ENCODE measurements at regions not wholly inside any gene's neighbourhood (a gene's known extent, or its start where the extent isn't known, plus 50 kb on each side); places are given as distances from the start of the nearest gene placed in this dataset.

- Histone ChIP-seq H3K4me1 (ENCODE audit: control insufficient read depth, insufficient read depth, low read length) (no peaks in the 10 kb centered on the region), H3K9ac (ENCODE audit: low read depth, low read length) (no peak overlapping the region), H3K4ac (ENCODE audit: low read depth, low read length) (no peak overlapping the region), H3K18ac (ENCODE audit: low read depth, low read length) (no peak overlapping the region), H4K5ac (ENCODE audit: low read depth, low read length) (no peak overlapping the region), H2BK120ac (ENCODE audit: low read depth, low read length) (no peak overlapping the region), H3K9me1 (ENCODE audit: insufficient read depth, low read length) (no peaks in the 10 kb centered on the region), H2BK15ac (ENCODE audit: low read depth, low read length) (no peak overlapping the region), H3K23ac (ENCODE audit: low read depth, low read length) (no peak overlapping the region), H2AK9ac (replicated peaks; ENCODE audit: low read depth, low read length, poor library complexity) (no peak overlapping the region), H3K56ac (ENCODE audit: extremely low read depth, insufficient read depth, low read length) (no peak overlapping the region), H3K14ac (replicated peaks; ENCODE audit: low read depth, low read length) (no peak overlapping the region), H4K91ac (ENCODE audit: insufficient read depth, low read depth, low read length) (no peak overlapping the region), H3K36me3 (ENCODE audit: control insufficient read depth, insufficient read depth, low read length) (no peaks in the 10 kb centered on the region), H3K27me3 (ENCODE audit: control insufficient read depth, insufficient read depth, low read length) (no peaks in the 10 kb centered on the region), H2AFZ (replicated peaks; ENCODE audit: low read length, poor library complexity) (no peak overlapping the region), H4K20me1 (ENCODE audit: insufficient read depth, low read length) (no peaks in the 10 kb centered on the region), H3K79me1 (ENCODE audit: low read depth in 1 of 2, low read length in 2 of 2) (no peaks in the 10 kb centered on the region), H2BK5ac (ENCODE audit: low read depth, low read length, poor library complexity, severe bottlenecking) (no peak overlapping the region), H3K4me2 (ENCODE audit: low read depth, low read length) (no peak overlapping the region), H2AK5ac (ENCODE audit: low read depth, low read length) (no peak overlapping the region), H2BK20ac (ENCODE audit: low read depth, low read length) (no peak overlapping the region), H3K27ac (ENCODE audit: insufficient read depth, low read length) (no peak overlapping the region), H3K9me3 (ENCODE audit: control insufficient read depth, insufficient read depth, low read length) (0 out of 2 replicates have a peak, but pooled peaks cover 3% of the 10 kb centered on the region), H4K8ac (ENCODE audit: low read depth in 2 of 2, low read length in 2 of 2) (no peak overlapping the region), H3K4me3 (ENCODE audit: insufficient read depth, low read depth, low read length) (no peak overlapping the region)
- ATAC-seq (ENCODE audit: low read depth), result no peak
- in situ Hi-C loops (cut with MboI; ENCODE audit: low sequenced_read_pairs), result no loop called here
- no peak for TF ChIP-seq USF2 (IDR thresholded peaks at IDR 0.05; ENCODE audit: low read depth, low read length)
- no peak for TF ChIP-seq SMC3 (IDR thresholded peaks at IDR 0.05; ENCODE audit: low read depth, low read length)
- TF ChIP-seq BHLHE40 (IDR thresholded peaks at IDR 0.05; ENCODE audit: low read depth, low read length), result no peak
- TF ChIP-seq MXI1 (IDR thresholded peaks at IDR 0.05; ENCODE audit: borderline replicate concordance, low read depth, low read length), result no peak
- TF ChIP-seq FOS (IDR thresholded peaks at IDR 0.05; ENCODE audit: low read depth, low read length), result no peak
- no peak for TF ChIP-seq NFE2L2 (IDR thresholded peaks at IDR 0.05; ENCODE audit: low read depth, low read length)
- no peak for TF ChIP-seq RAD21 (IDR thresholded peaks at IDR 0.05; ENCODE audit: low read length)
- no peak for TF ChIP-seq CHD1 (IDR thresholded peaks at IDR 0.05; ENCODE audit: low read depth, low read length)
- TF ChIP-seq MAZ (IDR thresholded peaks at IDR 0.05; ENCODE audit: borderline replicate concordance, low read depth, low read length), result no peak
- no peak for TF ChIP-seq RCOR1 (IDR thresholded peaks at IDR 0.05; ENCODE audit: insufficient replicate concordance, low read length)
- TF ChIP-seq CTCF (conservative IDR thresholded peaks at IDR 0.05; ENCODE audit: low read depth, low read length), result no peak
- no peak for TF ChIP-seq CEBPB (IDR thresholded peaks at IDR 0.05; ENCODE audit: low read depth, low read length)
- TF ChIP-seq ELK1 (IDR thresholded peaks at IDR 0.05; ENCODE audit: borderline replicate concordance, low read depth, low read length), result no peak
- TF ChIP-seq POLR2A (IDR thresholded peaks at IDR 0.05; ENCODE audit: low read depth, low read length), result no peak
- no peak for TF ChIP-seq RFX5 (IDR thresholded peaks at IDR 0.05; ENCODE audit: low read depth, low read length)
- POLR2A ChIA-PET (ENCODE audit: unreplicated experiment), result no interaction called here
- no CpG with 5 or more reads among the region's 3 CpGs for WGBS, 2 experiments (ENCODE audit: extremely low coverage in 2 of 2, insufficient read length in 1 of 2)
- BruUV-seq (replicated peaks), result no TSS peak
- CTCF ChIA-PET, result interaction anchor here (0.8 kb wide), 1 partner anchor 9 kb away, joined by 4 read pairs; no protein-coding TSS in a partner anchor
- intact Hi-C loops (cut with micrococcal nuclease), result no loop called here
- dilution Hi-C loops (cut with HindIII; ENCODE audit: low sequenced_read_pairs, unreplicated experiment), result no loop called here
- no peak for DNase-seq
Observed at GRCh38 chr5:44644628-44645027, 164.1 kb upstream of the MRPS30 start.

Data from IMR-90 (cell line).